ENCODE measurements at regions not wholly inside any gene's neighbourhood (a gene's known extent, or its start where the extent isn't known, plus 50 kb on each side); places are given as distances from the start of the nearest gene placed in this dataset.
"Not testable (repeated sequence)": the region's sequence is repeated elsewhere in the genome, so short reads cannot be mapped to it uniquely, and the experiment has no call there.

- no peak for ATAC-seq
- Mint-ChIP-seq H3K4me1 (ENCODE audit: low read depth) (no peaks in the 10 kb centered on the region), H3K4me3 (no peak overlapping the region), H3K27me3 (ENCODE audit: low read depth) (no peaks in the 10 kb centered on the region), H3K36me3 (ENCODE audit: insufficient read depth) (no peaks in the 10 kb centered on the region), H3K9me3 (peaks cover 20% of the 10 kb centered on the region)
- DNase-seq: no peak
Observed at GRCh38 chr4:59762344-59762743, 1437.8 kb upstream of the ADGRL3 start.

- H3K4me3 Mint-ChIP-seq: no peak overlapping the region
- ATAC-seq (no peak), DNase-seq (no peak)
- H3K4me1 Mint-ChIP-seq (ENCODE audit: low read depth): no peaks in the 10 kb centered on the region
- H3K27me3 Mint-ChIP-seq (ENCODE audit: low read depth): no peaks in the 10 kb centered on the region
- peaks cover 3% of the 10 kb centered on the region for H3K9me3 Mint-ChIP-seq
- H3K36me3 Mint-ChIP-seq (ENCODE audit: insufficient read depth): no peaks in the 10 kb centered on the region
Observed at GRCh38 chr4:59770601-59771264, 1429.4 kb upstream of the ADGRL3 start.

GRCh38 chr4:59772641-59773139, 1427.4 kb upstream of the ADGRL3 start:
- ATAC-seq (no peak), DNase-seq (no peak)
- no peak overlapping the region for H3K4me3 Mint-ChIP-seq
- peaks cover 3% of the 10 kb centered on the region for H3K9me3 Mint-ChIP-seq
- H3K27me3 Mint-ChIP-seq (ENCODE audit: low read depth): no peaks in the 10 kb centered on the region
- H3K36me3 Mint-ChIP-seq (ENCODE audit: insufficient read depth): no peaks in the 10 kb centered on the region
- no peaks in the 10 kb centered on the region for H3K4me1 Mint-ChIP-seq (ENCODE audit: low read depth)

GRCh38 chr4:59780271-59780670, 1419.9 kb upstream of the ADGRL3 start:
- not testable (repeated sequence) for DNase-seq; H3K4me1 Mint-ChIP-seq (ENCODE audit: low read depth); H3K36me3 Mint-ChIP-seq (ENCODE audit: insufficient read depth); ATAC-seq; H3K4me3 Mint-ChIP-seq; H3K27me3 Mint-ChIP-seq (ENCODE audit: low read depth)
- peaks cover 15% of the 10 kb centered on the region for H3K9me3 Mint-ChIP-seq

GRCh38 chr4:59805176-59805575, 1395.0 kb upstream of the ADGRL3 start:
- Mint-ChIP-seq H3K36me3 (ENCODE audit: insufficient read depth) (no peaks in the 10 kb centered on the region), H3K27me3 (ENCODE audit: low read depth) (no peaks in the 10 kb centered on the region), H3K4me3 (no peak overlapping the region), H3K9me3 (peaks cover 26% of the 10 kb centered on the region), H3K4me1 (ENCODE audit: low read depth) (no peaks in the 10 kb centered on the region)
- DNase-seq (no peak), ATAC-seq (no peak)

- DNase-seq: no peak
- Mint-ChIP-seq H3K4me3 (no peak overlapping the region), H3K9me3 (peaks cover 5% of the 10 kb centered on the region), H3K4me1 (ENCODE audit: low read depth) (no peaks in the 10 kb centered on the region), H3K36me3 (ENCODE audit: insufficient read depth) (no peaks in the 10 kb centered on the region), H3K27me3 (ENCODE audit: low read depth) (no peaks in the 10 kb centered on the region)
- ATAC-seq: no peak
Observed at GRCh38 chr4:59814402-59815010, 1385.6 kb upstream of the ADGRL3 start.

GRCh38 chr4:59818656-59819055, 1381.5 kb upstream of the ADGRL3 start:
- ATAC-seq (no peak), DNase-seq (no peak)
- H3K27me3 Mint-ChIP-seq (ENCODE audit: low read depth): no peaks in the 10 kb centered on the region

GRCh38 chr4:59823311-59823710, 1376.8 kb upstream of the ADGRL3 start:
- no peak for DNase-seq
- ATAC-seq: no peak
- H3K9me3 Mint-ChIP-seq: peaks cover 7% of the 10 kb centered on the region
- no peaks in the 10 kb centered on the region for H3K4me1 Mint-ChIP-seq (ENCODE audit: low read depth)
- H3K4me3 Mint-ChIP-seq: no peak overlapping the region
- H3K36me3 Mint-ChIP-seq (ENCODE audit: insufficient read depth): no peaks in the 10 kb centered on the region
- H3K27me3 Mint-ChIP-seq (ENCODE audit: low read depth): no peaks in the 10 kb centered on the region

More at GRCh38 chr4:59818656-59819055, 1381.5 kb upstream of the ADGRL3 start:
- H3K9me3 Mint-ChIP-seq: peaks cover 5% of the 10 kb centered on the region
- peak overlapping the region; percentile 23 for H3K4me3 Mint-ChIP-seq
- no peaks in the 10 kb centered on the region for H3K4me1 Mint-ChIP-seq (ENCODE audit: low read depth)
- H3K36me3 Mint-ChIP-seq (ENCODE audit: insufficient read depth): no peaks in the 10 kb centered on the region

GRCh38 chr4:59825104-59825503, 1375.0 kb upstream of the ADGRL3 start:
- H3K4me3 Mint-ChIP-seq: no peak overlapping the region
- no peaks in the 10 kb centered on the region for H3K4me1 Mint-ChIP-seq (ENCODE audit: low read depth)
- H3K36me3 Mint-ChIP-seq (ENCODE audit: insufficient read depth): no peaks in the 10 kb centered on the region
- ATAC-seq (no peak), DNase-seq (no peak)
- peaks cover 7% of the 10 kb centered on the region for H3K9me3 Mint-ChIP-seq
- no peaks in the 10 kb centered on the region for H3K27me3 Mint-ChIP-seq (ENCODE audit: low read depth)

- H3K4me1 Mint-ChIP-seq (ENCODE audit: low read depth): no peaks in the 10 kb centered on the region
- DNase-seq: no peak
- no peaks in the 10 kb centered on the region for H3K9me3 Mint-ChIP-seq
- ATAC-seq: no peak
- H3K36me3 Mint-ChIP-seq (ENCODE audit: insufficient read depth): no peaks in the 10 kb centered on the region
- no peaks in the 10 kb centered on the region for H3K27me3 Mint-ChIP-seq (ENCODE audit: low read depth)
- no peak overlapping the region for H3K4me3 Mint-ChIP-seq
Observed at GRCh38 chr4:59831746-59832145, 1368.4 kb upstream of the ADGRL3 start.

GRCh38 chr4:59834943-59835342, 1365.2 kb upstream of the ADGRL3 start:
- H3K27me3 Mint-ChIP-seq (ENCODE audit: low read depth): no peaks in the 10 kb centered on the region

GRCh38 chr4:59837751-59838150, 1362.4 kb upstream of the ADGRL3 start:
- ATAC-seq (no peak), DNase-seq (no peak)
- peaks cover 7% of the 10 kb centered on the region for H3K9me3 Mint-ChIP-seq
- no peaks in the 10 kb centered on the region for H3K4me1 Mint-ChIP-seq (ENCODE audit: low read depth)
- no peaks in the 10 kb centered on the region for H3K36me3 Mint-ChIP-seq (ENCODE audit: insufficient read depth)
- no peak overlapping the region for H3K4me3 Mint-ChIP-seq
- no peaks in the 10 kb centered on the region for H3K27me3 Mint-ChIP-seq (ENCODE audit: low read depth)

More at GRCh38 chr4:59834943-59835342, 1365.2 kb upstream of the ADGRL3 start:
- Mint-ChIP-seq H3K36me3 (ENCODE audit: insufficient read depth) (no peaks in the 10 kb centered on the region), H3K9me3 (no peaks in the 10 kb centered on the region), H3K4me3 (no peak overlapping the region), H3K4me1 (ENCODE audit: low read depth) (no peaks in the 10 kb centered on the region)
- ATAC-seq: no peak
- no peak for DNase-seq

- DNase-seq (no peak), ATAC-seq (no peak)
- H3K4me1 Mint-ChIP-seq (ENCODE audit: low read depth): no peaks in the 10 kb centered on the region
- peaks cover 9% of the 10 kb centered on the region for H3K9me3 Mint-ChIP-seq
- no peaks in the 10 kb centered on the region for H3K36me3 Mint-ChIP-seq (ENCODE audit: insufficient read depth)
- H3K4me3 Mint-ChIP-seq: no peak overlapping the region
- no peaks in the 10 kb centered on the region for H3K27me3 Mint-ChIP-seq (ENCODE audit: low read depth)
Observed at GRCh38 chr4:59838236-59838635, 1361.9 kb upstream of the ADGRL3 start.

GRCh38 chr4:59841698-59842097, 1358.4 kb upstream of the ADGRL3 start:
- no peaks in the 10 kb centered on the region for H3K36me3 Mint-ChIP-seq (ENCODE audit: insufficient read depth)
- no peak overlapping the region for H3K4me3 Mint-ChIP-seq
- H3K27me3 Mint-ChIP-seq (ENCODE audit: low read depth): no peaks in the 10 kb centered on the region
- DNase-seq (no peak), ATAC-seq (no peak)
- H3K4me1 Mint-ChIP-seq (ENCODE audit: low read depth): no peaks in the 10 kb centered on the region
- peaks cover 14% of the 10 kb centered on the region for H3K9me3 Mint-ChIP-seq

GRCh38 chr4:59848457-59848856, 1351.7 kb upstream of the ADGRL3 start:
- Mint-ChIP-seq H3K27me3 (ENCODE audit: low read depth) (no peaks in the 10 kb centered on the region), H3K4me3 (no peak overlapping the region), H3K36me3 (ENCODE audit: insufficient read depth) (no peaks in the 10 kb centered on the region), H3K9me3 (peaks cover 15% of the 10 kb centered on the region), H3K4me1 (ENCODE audit: low read depth) (no peaks in the 10 kb centered on the region)
- no peak for DNase-seq
- ATAC-seq: no peak

Data from activated T-cell treated with anti-CD3 and anti-CD28 coated beads, Interleukin-2, amount 50 U/mL, for 4 hours (primary cell).